Activated B cell treated with CpG ODN at 0.5 μM for 24 hours (primary cell): ENCODE measurements at regions not wholly inside any gene's neighbourhood (a gene's known extent, or its start where the extent isn't known, plus 50 kb on each side); places are given as distances from the start of the nearest gene placed in this dataset.

Experiments used
- ATAC-seq: fragments of 200-7000 bp; cut with Tn5 transposase; one replicate; pipeline ENCODE4 v1.10.0; 2021; ENCODE audit warnings: low read depth, mild to moderate bottlenecking, moderate library complexity
- CTCF ChIA-PET: fragments of 350-600 bp; sonication (Branson Sonifier 250); formaldehyde crosslinking; loops from one replicate; lab custom pipeline; 2021; ENCODE audit warnings: antibody characterized with exemption; lab: Charles Lee
- POLR2A ChIA-PET: fragments of 350-600 bp; sonication (Branson Sonifier 250); formaldehyde crosslinking; loops from one replicate; lab custom pipeline; 2021; ENCODE audit warnings: antibody characterized with exemption; lab: Charles Lee
- DNase-seq: peaks from one replicate; pipeline ENCODE4 v3.0.0; 2022
- H3K27ac Mint-ChIP-seq: one replicate; pipeline ENCODE4 v1.8.0; 2020; ENCODE audit warnings: mixed read lengths
- H3K27me3 Mint-ChIP-seq: one replicate; pipeline ENCODE4 v1.8.0; 2021; ENCODE audit warnings: mixed read lengths
- H3K36me3 Mint-ChIP-seq: one replicate; pipeline ENCODE4 v1.8.0; 2021; ENCODE audit warnings: low read depth, mixed read lengths
- H3K4me1 Mint-ChIP-seq: one replicate; pipeline ENCODE4 v1.8.0; 2021; ENCODE audit warnings: mixed read lengths
- H3K4me3 Mint-ChIP-seq: one replicate; pipeline ENCODE4 v1.8.0; 2020; ENCODE audit warnings: mild to moderate bottlenecking, mixed read lengths
- H3K9me3 Mint-ChIP-seq: one replicate; pipeline ENCODE4 v1.8.0; 2020; ENCODE audit warnings: mixed read lengths
- CTCF ChIP-seq: fragments of 200-600 bp; IDR thresholded peaks from one replicate; pipeline ENCODE4 v1.8.0; 2022; ENCODE audit warnings: antibody characterized with exemption, mild to moderate bottlenecking
- intact Hi-C: fragments of 100-400 bp; cut with micrococcal nuclease; formaldehyde crosslinking; loops from one replicate; pipeline ENCODE4 v1.15.1; 2024

- no peaks in the 10 kb centered on the region for H3K27me3 Mint-ChIP-seq
- ChIA-PET POLR2A (no interaction called here), CTCF (no interaction called here)
- ATAC-seq (no peak), DNase-seq (no peak)
- no peaks in the 10 kb centered on the region for H3K36me3 Mint-ChIP-seq
- H3K9me3 Mint-ChIP-seq, result no peaks in the 10 kb centered on the region
- no peak overlapping the region for H3K27ac Mint-ChIP-seq
- intact Hi-C loops, result no loop called here
- no peak for TF ChIP-seq CTCF
- no peaks in the 10 kb centered on the region for H3K4me1 Mint-ChIP-seq
- H3K4me3 Mint-ChIP-seq, result no peak overlapping the region
Observed at GRCh38 chr5:61901997-61902396, 404.0 kb upstream of the KIF2A start.

- DNase-seq (no peak), ATAC-seq (no peak)
- Mint-ChIP-seq H3K4me3 (no peak overlapping the region), H3K27ac (no peak overlapping the region), H3K27me3 (no peaks in the 10 kb centered on the region), H3K4me1 (no peaks in the 10 kb centered on the region), H3K36me3 (no peaks in the 10 kb centered on the region), H3K9me3 (no peaks in the 10 kb centered on the region)
- TF ChIP-seq CTCF, result no peak
- POLR2A ChIA-PET, result no interaction called here
- intact Hi-C loops, result no loop called here
- CTCF ChIA-PET, result no interaction called here
Observed at GRCh38 chr5:61904730-61905129, 401.3 kb upstream of the KIF2A start.

- Mint-ChIP-seq H3K36me3 (no peaks in the 10 kb centered on the region), H3K27me3 (no peaks in the 10 kb centered on the region), H3K9me3 (peaks cover 3% of the 10 kb centered on the region), H3K4me1 (no peaks in the 10 kb centered on the region), H3K27ac (no peak overlapping the region), H3K4me3 (no peak overlapping the region)
- ChIA-PET CTCF (no interaction called here), POLR2A (no interaction called here)
- intact Hi-C loops, result no loop called here
- ATAC-seq (no peak), DNase-seq (no peak)
- no peak for TF ChIP-seq CTCF
Observed at GRCh38 chr5:61905613-61906012, 400.4 kb upstream of the KIF2A start.

GRCh38 chr5:61906820-61907219 lies 399.2 kb upstream of the KIF2A start:
- intact Hi-C loops, result no loop called here
- no peak overlapping the region for H3K4me3 Mint-ChIP-seq
- no peaks in the 10 kb centered on the region for H3K4me1 Mint-ChIP-seq

GRCh38 chr5:61907995-61908394 lies 398.0 kb upstream of the KIF2A start:
- POLR2A ChIA-PET, result no interaction called here
- H3K4me1 Mint-ChIP-seq, result no peaks in the 10 kb centered on the region

More at GRCh38 chr5:61906820-61907219, 399.2 kb upstream of the KIF2A start:
- Mint-ChIP-seq H3K27me3 (no peaks in the 10 kb centered on the region), H3K27ac (no peak overlapping the region), H3K9me3 (peaks cover 3% of the 10 kb centered on the region), H3K36me3 (no peaks in the 10 kb centered on the region)
- POLR2A ChIA-PET, result no interaction called here
- CTCF ChIA-PET, result no interaction called here
- DNase-seq (no peak), ATAC-seq (no peak)
- no peak for TF ChIP-seq CTCF

More at GRCh38 chr5:61907995-61908394, 398.0 kb upstream of the KIF2A start:
- H3K27ac Mint-ChIP-seq, result no peak overlapping the region
- ATAC-seq (no peak), DNase-seq (no peak)
- no peak overlapping the region for H3K4me3 Mint-ChIP-seq
- no peaks in the 10 kb centered on the region for H3K36me3 Mint-ChIP-seq
- no peaks in the 10 kb centered on the region for H3K27me3 Mint-ChIP-seq
- intact Hi-C loops, result no loop called here
- H3K9me3 Mint-ChIP-seq, result peaks cover 3% of the 10 kb centered on the region
- CTCF ChIA-PET, result no interaction called here
- TF ChIP-seq CTCF, result no peak
